DND-41 (cell line): ENCODE measurements at regions not wholly inside any gene's neighbourhood (a gene's known extent, or its start where the extent isn't known, plus 50 kb on each side); places are given as distances from the start of the nearest gene placed in this dataset.
"Not testable (repeated sequence)": the region's sequence is repeated elsewhere in the genome, so short reads cannot be mapped to it uniquely, and the experiment has no call there.

Experiments used
- ATAC-seq: fragments of 200-7000 bp; cut with Tn5 transposase; 3 replicates; pipeline ENCODE4 v1.9.1; 2021; ENCODE audit warnings: low read depth; ENCODE audit not compliant: insufficient read depth
- DNase-seq: peaks from one replicate; pipeline ENCODE4 v3.0.0-alpha.2; 2020
- H2AFZ ChIP-seq: 2 replicates; pipeline ENCODE4 v1.6.0; 2012; ENCODE audit warnings: low read depth, low read length
- H3K27ac ChIP-seq: 2 replicates; pipeline ENCODE4 v1.5.1; 2012; ENCODE audit warnings: low read length, inconsistent platforms
- H3K27me3 ChIP-seq: fragments of 200-600 bp; sonication (generic); 2 replicates; pipeline ENCODE4 v1.6.0; 2012; ENCODE audit warnings: low read length, mild to moderate bottlenecking, inconsistent platforms; ENCODE audit not compliant: insufficient read depth, poor library complexity
- H3K36me3 ChIP-seq: 2 replicates; pipeline ENCODE4 v1.5.1; 2012; ENCODE audit warnings: low read length, inconsistent platforms; ENCODE audit not compliant: insufficient read depth
- H3K4me1 ChIP-seq: 2 replicates; pipeline ENCODE4 v1.5.1; 2012; ENCODE audit warnings: mild to moderate bottlenecking, low read length; ENCODE audit not compliant: insufficient read depth
- H3K4me2 ChIP-seq: 2 replicates; pipeline ENCODE4 v1.6.0; 2012; ENCODE audit warnings: mild to moderate bottlenecking, moderate library complexity, low read length, inconsistent platforms; ENCODE audit not compliant: insufficient read depth
- H3K4me3 ChIP-seq, 2 experiments: fragments of 200-600 bp in 1 of 2; shearing (Covaris generic) in 1 of 2; 2 replicates each; pipeline ENCODE4 v1.5.1; 2012 to 2016; ENCODE audit warnings: inconsistent platforms in 2 of 2, low read length in 2 of 2, mild to moderate bottlenecking in 2 of 2, low read depth in 1 of 2, moderate library complexity in 1 of 2
- H3K79me2 ChIP-seq: 2 replicates; pipeline ENCODE4 v1.6.0; 2012; ENCODE audit warnings: low read length, inconsistent platforms; ENCODE audit not compliant: insufficient read depth
- H3K9ac ChIP-seq: 2 replicates; pipeline ENCODE4 v1.6.0; 2012; ENCODE audit warnings: low read depth, mild to moderate bottlenecking, inconsistent platforms, low read length, moderate library complexity
- H3K9me3 ChIP-seq: 2 replicates; pipeline ENCODE4 v1.5.1; 2012; ENCODE audit warnings: low read length, moderate library complexity, mild to moderate bottlenecking, inconsistent platforms; ENCODE audit not compliant: insufficient read depth, severe bottlenecking
- H4K20me1 ChIP-seq: 2 replicates; pipeline ENCODE4 v1.6.0; 2012; ENCODE audit warnings: low read length; ENCODE audit not compliant: insufficient read depth
- CTCF ChIP-seq: IDR thresholded peaks from 2 replicates; pipeline ENCODE4 v1.5.1; 2012; ENCODE audit warnings: borderline replicate concordance, low read length, moderate library complexity, mild to moderate bottlenecking; ENCODE audit not compliant: poor library complexity, severe bottlenecking; ENCODE audit errors: extremely low read depth
- EZH2 ChIP-seq: IDR thresholded peaks from 3 replicates; pipeline ENCODE4 v1.6.1; 2012; ENCODE audit warnings: borderline replicate concordance, low read depth, mild to moderate bottlenecking, moderate library complexity, low read length, inconsistent platforms; ENCODE audit not compliant: severe bottlenecking

- Histone ChIP-seq H3K27ac (no peak overlapping the region), H3K4me3 (no peak overlapping the region), H3K9me3 (no peaks in the 10 kb centered on the region), H3K27me3 (no peaks in the 10 kb centered on the region), H3K79me2 (no peaks in the 10 kb centered on the region), H4K20me1 (no peaks in the 10 kb centered on the region), H3K4me1 (no peaks in the 10 kb centered on the region), H3K9ac (no peak overlapping the region), H3K36me3 (no peaks in the 10 kb centered on the region), H2AFZ (no peak overlapping the region), H3K4me2 (no peak overlapping the region)
- DNase-seq (no peak), ATAC-seq (no peak)
- TF ChIP-seq EZH2 (no peak), CTCF (no peak)
Observed at GRCh38 chr13:47687577-47687976, 313.5 kb downstream of the SUCLA2 start.

GRCh38 chr13:47685156-47685555 is 315.9 kb downstream of the SUCLA2 start:
- not testable (repeated sequence) for H3K9me3 ChIP-seq, H3K4me3 ChIP-seq, H3K4me2 ChIP-seq, H3K27me3 ChIP-seq, DNase-seq, H3K9ac ChIP-seq, H3K27ac ChIP-seq, ATAC-seq, H2AFZ ChIP-seq, H3K4me1 ChIP-seq, H4K20me1 ChIP-seq, H3K36me3 ChIP-seq, H3K79me2 ChIP-seq

GRCh38 chr13:47680748-47681147 is 320.3 kb downstream of the SUCLA2 start:
- no peak overlapping the region for H3K4me3 ChIP-seq
- H3K4me2 ChIP-seq: no peak overlapping the region
- H3K9ac ChIP-seq: no peak overlapping the region
- H3K27me3 ChIP-seq: peaks cover under 1% of the 10 kb centered on the region
- no peak for ATAC-seq
- H4K20me1 ChIP-seq: no peaks in the 10 kb centered on the region
- H3K9me3 ChIP-seq: no peaks in the 10 kb centered on the region
- no peak for DNase-seq
- no peak overlapping the region for H3K27ac ChIP-seq
- no peaks in the 10 kb centered on the region for H3K79me2 ChIP-seq
- H3K36me3 ChIP-seq: no peaks in the 10 kb centered on the region
- H3K4me1 ChIP-seq: no peaks in the 10 kb centered on the region
- no peak overlapping the region for H2AFZ ChIP-seq
- no peak for TF ChIP-seq EZH2
- TF ChIP-seq CTCF: no peak

GRCh38 chr13:47679401-47679800 is 321.7 kb downstream of the SUCLA2 start:
- peaks cover 7% of the 10 kb centered on the region for H3K27me3 ChIP-seq
- DNase-seq: no peak
- no peak overlapping the region for H3K9ac ChIP-seq
- no peak for TF ChIP-seq CTCF
- no peak for TF ChIP-seq EZH2
- no peaks in the 10 kb centered on the region for H3K36me3 ChIP-seq
- H3K4me1 ChIP-seq: no peaks in the 10 kb centered on the region
- H3K27ac ChIP-seq: no peak overlapping the region
- H3K4me3 ChIP-seq: no peak overlapping the region
- H4K20me1 ChIP-seq: no peaks in the 10 kb centered on the region
- no peak for ATAC-seq
- no peak overlapping the region for H2AFZ ChIP-seq
- no peaks in the 10 kb centered on the region for H3K9me3 ChIP-seq
- H3K4me2 ChIP-seq: no peak overlapping the region
- no peaks in the 10 kb centered on the region for H3K79me2 ChIP-seq
